ENCODE measurements at regions not wholly inside any gene's neighbourhood (a gene's known extent, or its start where the extent isn't known, plus 50 kb on each side); places are given as distances from the start of the nearest gene placed in this dataset.

- no peaks in the 10 kb centered on the region for H3K27me3 Mint-ChIP-seq
- CTCF ChIA-PET = no interaction called here
- no peaks in the 10 kb centered on the region for H3K36me3 Mint-ChIP-seq
- no peaks in the 10 kb centered on the region for H3K9me3 Mint-ChIP-seq
- no peaks in the 10 kb centered on the region for H3K4me1 Mint-ChIP-seq
- no peak for DNase-seq
- H3K4me3 Mint-ChIP-seq = no peak overlapping the region
- no peak overlapping the region for H3K27ac Mint-ChIP-seq
These were observed 490.9 kb downstream of the FBXO15 start for GRCh38 chr18:73656691-73657090.

GRCh38 chr18:73653827-73654226 lies 493.8 kb downstream of the FBXO15 start:
- Mint-ChIP-seq H3K4me3 (no peak overlapping the region), H3K27ac (no peak overlapping the region), H3K27me3 (no peaks in the 10 kb centered on the region), H3K9me3 (no peaks in the 10 kb centered on the region), H3K36me3 (no peaks in the 10 kb centered on the region), H3K4me1 (no peaks in the 10 kb centered on the region)
- CTCF ChIA-PET = no interaction called here
- no peak for DNase-seq

- Mint-ChIP-seq H3K4me1 (no peaks in the 10 kb centered on the region), H3K36me3 (no peaks in the 10 kb centered on the region), H3K27ac (no peak overlapping the region), H3K27me3 (no peaks in the 10 kb centered on the region), H3K4me3 (no peak overlapping the region), H3K9me3 (no peaks in the 10 kb centered on the region)
- CTCF ChIA-PET = no interaction called here
- no peak for DNase-seq
These were observed 494.4 kb downstream of the FBXO15 start for GRCh38 chr18:73653251-73653650.

DNA sequence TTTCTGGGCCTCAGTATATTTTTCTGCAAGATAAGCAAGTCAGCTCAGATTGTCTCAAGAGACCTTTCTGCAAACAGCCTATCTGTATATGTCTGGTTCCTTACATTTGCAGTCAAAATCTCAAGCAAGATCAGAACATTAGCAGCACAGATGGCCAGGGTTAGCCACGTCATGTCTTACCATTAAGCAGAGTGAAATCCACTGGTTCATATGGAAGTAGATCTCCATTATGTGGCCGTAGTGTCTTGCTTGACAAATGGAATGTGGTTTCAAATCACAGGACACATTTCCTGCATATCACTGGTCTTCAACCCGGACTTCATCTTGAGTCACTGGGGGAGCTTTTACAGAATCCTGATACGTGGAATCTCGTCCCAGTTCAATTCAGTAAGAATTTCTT lies 500.2 kb downstream of the FBXO15 start:
- CTCF ChIA-PET = no interaction called here

DNA sequence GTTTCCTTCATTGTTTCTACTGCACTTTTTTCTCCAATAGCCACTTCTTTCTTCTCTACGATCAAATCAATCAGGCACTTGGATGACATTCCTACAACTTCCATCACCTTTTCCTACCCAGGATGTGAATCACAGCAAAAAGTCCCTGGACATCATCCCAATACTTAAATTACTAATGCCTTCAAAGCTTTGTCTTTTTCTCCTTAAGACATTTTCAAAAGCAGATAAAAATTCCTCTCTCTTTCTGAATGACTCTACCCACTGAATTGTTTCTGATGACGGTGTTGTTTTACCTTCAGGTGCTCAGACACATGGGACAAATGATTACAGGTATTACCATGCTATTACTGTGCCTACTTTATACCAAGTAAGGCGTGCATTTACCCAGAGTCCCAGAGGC lies 500.9 kb downstream of the FBXO15 start:
- CTCF ChIA-PET = no interaction called here
- Mint-ChIP-seq H3K4me3 (no peak overlapping the region), H3K27me3 (no peaks in the 10 kb centered on the region), H3K9me3 (no peaks in the 10 kb centered on the region), H3K36me3 (no peaks in the 10 kb centered on the region), H3K27ac (no peak overlapping the region), H3K4me1 (no peaks in the 10 kb centered on the region)
- DNase-seq = no peak

More for the DNA sequence above, 500.2 kb downstream of the FBXO15 start:
- Mint-ChIP-seq H3K4me1 (no peaks in the 10 kb centered on the region), H3K27me3 (no peaks in the 10 kb centered on the region), H3K4me3 (no peak overlapping the region), H3K27ac (no peak overlapping the region), H3K9me3 (no peaks in the 10 kb centered on the region), H3K36me3 (no peaks in the 10 kb centered on the region)
- DNase-seq = no peak

GRCh38 chr18:73646196-73646595 lies 501.4 kb downstream of the FBXO15 start:
- Mint-ChIP-seq H3K27ac (no peak overlapping the region), H3K9me3 (no peaks in the 10 kb centered on the region), H3K27me3 (no peaks in the 10 kb centered on the region), H3K36me3 (no peaks in the 10 kb centered on the region), H3K4me3 (no peak overlapping the region), H3K4me1 (no peaks in the 10 kb centered on the region)
- no peak for DNase-seq
- CTCF ChIA-PET = no interaction called here

- no peak for DNase-seq
- CTCF ChIA-PET = no interaction called here
- H3K36me3 Mint-ChIP-seq = no peaks in the 10 kb centered on the region
These were observed 502.4 kb downstream of the FBXO15 start for GRCh38 chr18:73645160-73645715.

GRCh38 chr18:73639788-73640187 lies 507.8 kb downstream of the FBXO15 start:
- no peaks in the 10 kb centered on the region for H3K36me3 Mint-ChIP-seq
- CTCF ChIA-PET = no interaction called here
- no peaks in the 10 kb centered on the region for H3K9me3 Mint-ChIP-seq
- H3K4me3 Mint-ChIP-seq = no peak overlapping the region
- H3K4me1 Mint-ChIP-seq = no peaks in the 10 kb centered on the region
- H3K27me3 Mint-ChIP-seq = no peaks in the 10 kb centered on the region
- no peak for DNase-seq
- no peak overlapping the region for H3K27ac Mint-ChIP-seq

More at GRCh38 chr18:73645160-73645715, 502.4 kb downstream of the FBXO15 start:
- Mint-ChIP-seq H3K27ac (no peak overlapping the region), H3K27me3 (no peaks in the 10 kb centered on the region), H3K9me3 (no peaks in the 10 kb centered on the region), H3K4me1 (no peaks in the 10 kb centered on the region), H3K4me3 (no peak overlapping the region)

DNA sequence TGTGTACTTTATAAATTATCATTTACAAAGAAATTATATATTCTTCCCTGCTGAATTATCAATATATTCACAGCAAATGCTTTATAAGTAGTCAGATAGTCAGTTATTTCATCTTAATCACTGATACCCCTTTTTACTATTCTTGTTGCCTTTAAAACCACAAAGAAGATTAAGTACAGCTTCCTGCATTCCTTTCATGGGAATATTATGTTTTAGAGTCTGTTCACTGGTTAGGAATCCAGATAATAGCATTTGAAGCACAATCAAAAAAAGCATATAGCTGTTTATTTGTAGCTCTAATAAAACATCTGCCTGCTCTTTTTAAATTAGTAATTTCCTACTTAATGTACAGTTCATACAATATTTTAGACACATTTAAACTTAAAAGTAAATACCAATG lies 508.9 kb downstream of the FBXO15 start:
- no peak overlapping the region for H3K27ac Mint-ChIP-seq
- no peak for DNase-seq
- H3K27me3 Mint-ChIP-seq = no peaks in the 10 kb centered on the region
- no peaks in the 10 kb centered on the region for H3K36me3 Mint-ChIP-seq
- CTCF ChIA-PET = no interaction called here
- H3K4me1 Mint-ChIP-seq = no peaks in the 10 kb centered on the region
- H3K4me3 Mint-ChIP-seq = no peak overlapping the region
- H3K9me3 Mint-ChIP-seq = no peaks in the 10 kb centered on the region

DNA sequence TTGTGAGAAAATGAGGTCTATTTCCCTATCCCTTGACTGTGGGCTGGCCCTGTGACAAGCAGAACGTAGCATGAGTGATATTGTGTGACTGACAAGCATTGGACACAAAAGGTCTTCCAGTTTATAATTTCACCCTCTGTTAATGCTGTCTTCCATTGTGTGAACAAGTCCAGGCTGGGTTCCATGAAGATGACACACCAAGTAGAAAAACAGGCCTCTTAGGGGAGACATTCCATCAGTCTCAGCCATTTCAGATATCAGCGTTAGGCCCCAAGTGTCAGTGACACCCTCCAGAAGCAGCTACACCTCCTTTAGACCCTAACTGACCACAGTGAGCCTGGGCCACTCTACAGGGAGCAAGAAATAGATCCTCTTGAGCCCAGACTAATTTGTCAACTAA lies 511.3 kb downstream of the FBXO15 start:
- no peak overlapping the region for H3K27ac Mint-ChIP-seq
- no peaks in the 10 kb centered on the region for H3K4me1 Mint-ChIP-seq
- no peaks in the 10 kb centered on the region for H3K36me3 Mint-ChIP-seq
- no peak for DNase-seq
- no peak overlapping the region for H3K4me3 Mint-ChIP-seq
- no peaks in the 10 kb centered on the region for H3K27me3 Mint-ChIP-seq
- CTCF ChIA-PET = no interaction called here
- no peaks in the 10 kb centered on the region for H3K9me3 Mint-ChIP-seq

DNA sequence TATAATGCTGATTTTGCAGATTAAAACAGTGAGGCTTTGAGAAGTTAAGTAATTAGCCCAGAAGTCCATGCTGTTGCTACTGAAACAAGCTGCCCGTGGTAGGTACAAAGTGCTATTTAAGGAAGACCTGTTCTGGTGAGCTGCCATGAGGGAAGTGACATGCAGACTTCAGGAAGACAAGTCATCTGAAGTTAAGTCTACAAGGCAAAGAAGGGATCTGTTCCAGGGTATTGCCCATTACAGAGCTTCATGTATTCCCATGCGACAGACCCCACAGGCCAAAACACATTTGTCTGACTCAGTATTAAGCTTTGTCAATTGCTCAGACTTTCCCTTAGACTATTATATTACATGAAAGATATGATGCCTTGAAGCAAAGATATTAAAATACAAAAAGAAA lies 520.8 kb downstream of the FBXO15 start:
- Mint-ChIP-seq H3K9me3 (no peaks in the 10 kb centered on the region), H3K4me1 (no peaks in the 10 kb centered on the region), H3K4me3 (no peak overlapping the region), H3K36me3 (no peaks in the 10 kb centered on the region), H3K27me3 (no peaks in the 10 kb centered on the region), H3K27ac (no peak overlapping the region)
- CTCF ChIA-PET = no interaction called here
- DNase-seq = no peak

GRCh38 chr18:73626221-73626620 lies 521.4 kb downstream of the FBXO15 start:
- no peaks in the 10 kb centered on the region for H3K9me3 Mint-ChIP-seq

DNA sequence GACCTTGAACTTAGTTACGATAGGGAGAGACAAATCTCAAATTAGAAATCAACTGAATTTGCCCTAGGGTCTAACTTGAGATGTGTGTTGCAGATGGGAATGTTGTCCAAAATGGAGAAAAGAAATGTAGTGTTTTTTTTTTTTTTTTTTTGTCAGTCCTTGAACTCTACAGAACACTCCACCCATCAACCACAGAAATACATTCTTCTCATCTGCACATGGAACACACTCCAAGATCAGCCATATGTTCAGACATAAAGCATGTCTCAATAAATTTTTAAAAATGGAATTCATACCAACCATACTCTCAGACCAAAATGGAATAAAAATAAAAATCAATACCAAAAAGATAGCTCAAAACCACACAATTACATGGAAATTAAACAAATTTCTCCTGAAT lies 526.5 kb downstream of the FBXO15 start:
- H3K27ac Mint-ChIP-seq = no peak overlapping the region
- no peaks in the 10 kb centered on the region for H3K4me1 Mint-ChIP-seq
- H3K36me3 Mint-ChIP-seq = no peaks in the 10 kb centered on the region
- no peak overlapping the region for H3K4me3 Mint-ChIP-seq
- DNase-seq = no peak
- CTCF ChIA-PET = no interaction called here
- H3K27me3 Mint-ChIP-seq = no peaks in the 10 kb centered on the region
- H3K9me3 Mint-ChIP-seq = no peaks in the 10 kb centered on the region

More at GRCh38 chr18:73626221-73626620, 521.4 kb downstream of the FBXO15 start:
- CTCF ChIA-PET = no interaction called here
- Mint-ChIP-seq H3K4me3 (no peak overlapping the region), H3K27me3 (no peaks in the 10 kb centered on the region), H3K27ac (no peak overlapping the region), H3K36me3 (no peaks in the 10 kb centered on the region), H3K4me1 (no peaks in the 10 kb centered on the region)
- DNase-seq = no peak

- no peaks in the 10 kb centered on the region for H3K36me3 Mint-ChIP-seq
- no peaks in the 10 kb centered on the region for H3K4me1 Mint-ChIP-seq
- DNase-seq = no peak
- H3K9me3 Mint-ChIP-seq = no peaks in the 10 kb centered on the region
- no peak overlapping the region for H3K4me3 Mint-ChIP-seq
- H3K27me3 Mint-ChIP-seq = no peaks in the 10 kb centered on the region
- no peak overlapping the region for H3K27ac Mint-ChIP-seq
- CTCF ChIA-PET = no interaction called here
These were observed 529.7 kb downstream of the FBXO15 start for GRCh38 chr18:73617981-73618380.

GRCh38 chr18:73615506-73615905 lies 532.1 kb downstream of the FBXO15 start:
- no peaks in the 10 kb centered on the region for H3K27me3 Mint-ChIP-seq
- H3K36me3 Mint-ChIP-seq = no peaks in the 10 kb centered on the region
- H3K4me1 Mint-ChIP-seq = no peaks in the 10 kb centered on the region
- H3K27ac Mint-ChIP-seq = no peak overlapping the region
- CTCF ChIA-PET = no interaction called here
- no peak for DNase-seq
- H3K4me3 Mint-ChIP-seq = no peak overlapping the region
- no peaks in the 10 kb centered on the region for H3K9me3 Mint-ChIP-seq

GRCh38 chr18:73614812-73615211 lies 532.8 kb downstream of the FBXO15 start:
- no peak overlapping the region for H3K4me3 Mint-ChIP-seq
- no peaks in the 10 kb centered on the region for H3K9me3 Mint-ChIP-seq
- no peaks in the 10 kb centered on the region for H3K27me3 Mint-ChIP-seq
- no peaks in the 10 kb centered on the region for H3K4me1 Mint-ChIP-seq
- no peak for DNase-seq
- H3K27ac Mint-ChIP-seq = no peak overlapping the region
- CTCF ChIA-PET = no interaction called here
- H3K36me3 Mint-ChIP-seq = no peaks in the 10 kb centered on the region

Measured in activated naive CD4-positive, alpha-beta T cell treated with anti-CD3 and anti-CD28 coated beads, Interleukin-2, amount 10 ng/mL, durations not matched to agents 7 days and 5 days (primary cell).